ENCODE measurements at regions not wholly inside any gene's neighbourhood (a gene's known extent, or its start where the extent isn't known, plus 50 kb on each side); places are given as distances from the start of the nearest gene placed in this dataset.

DNA sequence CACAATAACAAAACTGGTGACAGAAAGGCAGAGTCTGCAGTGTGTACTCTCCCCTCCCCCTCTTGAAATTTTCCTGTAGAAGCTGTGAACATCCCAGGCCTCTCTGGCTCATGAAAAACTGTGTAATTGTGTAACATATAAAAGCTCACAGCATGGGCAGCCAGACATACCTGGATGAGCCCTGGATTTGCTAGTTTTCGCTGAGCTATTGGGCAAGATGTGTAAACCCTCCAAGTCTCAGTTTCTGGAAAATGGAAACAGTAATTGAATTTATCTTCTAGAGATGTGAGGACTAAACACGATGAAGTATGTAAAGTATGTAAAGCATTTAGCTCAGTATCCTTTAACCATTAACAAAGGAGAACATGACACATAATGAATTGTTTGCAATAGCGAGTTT, 143.2 kb upstream of the ANKH start:
- TF ChIP-seq, protein P1, sequence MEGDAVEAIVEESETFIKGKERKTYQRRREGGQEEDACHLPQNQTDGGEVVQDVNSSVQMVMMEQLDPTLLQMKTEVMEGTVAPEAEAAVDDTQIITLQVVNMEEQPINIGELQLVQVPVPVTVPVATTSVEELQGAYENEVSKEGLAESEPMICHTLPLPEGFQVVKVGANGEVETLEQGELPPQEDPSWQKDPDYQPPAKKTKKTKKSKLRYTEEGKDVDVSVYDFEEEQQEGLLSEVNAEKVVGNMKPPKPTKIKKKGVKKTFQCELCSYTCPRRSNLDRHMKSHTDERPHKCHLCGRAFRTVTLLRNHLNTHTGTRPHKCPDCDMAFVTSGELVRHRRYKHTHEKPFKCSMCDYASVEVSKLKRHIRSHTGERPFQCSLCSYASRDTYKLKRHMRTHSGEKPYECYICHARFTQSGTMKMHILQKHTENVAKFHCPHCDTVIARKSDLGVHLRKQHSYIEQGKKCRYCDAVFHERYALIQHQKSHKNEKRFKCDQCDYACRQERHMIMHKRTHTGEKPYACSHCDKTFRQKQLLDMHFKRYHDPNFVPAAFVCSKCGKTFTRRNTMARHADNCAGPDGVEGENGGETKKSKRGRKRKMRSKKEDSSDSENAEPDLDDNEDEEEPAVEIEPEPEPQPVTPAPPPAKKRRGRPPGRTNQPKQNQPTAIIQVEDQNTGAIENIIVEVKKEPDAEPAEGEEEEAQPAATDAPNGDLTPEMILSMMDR (IDR thresholded peaks at IDR 0.05; ENCODE audit: low read depth, low read length) = no peak
- DNase-seq (ENCODE audit: extremely low read depth, low read depth) = no peak

DNA sequence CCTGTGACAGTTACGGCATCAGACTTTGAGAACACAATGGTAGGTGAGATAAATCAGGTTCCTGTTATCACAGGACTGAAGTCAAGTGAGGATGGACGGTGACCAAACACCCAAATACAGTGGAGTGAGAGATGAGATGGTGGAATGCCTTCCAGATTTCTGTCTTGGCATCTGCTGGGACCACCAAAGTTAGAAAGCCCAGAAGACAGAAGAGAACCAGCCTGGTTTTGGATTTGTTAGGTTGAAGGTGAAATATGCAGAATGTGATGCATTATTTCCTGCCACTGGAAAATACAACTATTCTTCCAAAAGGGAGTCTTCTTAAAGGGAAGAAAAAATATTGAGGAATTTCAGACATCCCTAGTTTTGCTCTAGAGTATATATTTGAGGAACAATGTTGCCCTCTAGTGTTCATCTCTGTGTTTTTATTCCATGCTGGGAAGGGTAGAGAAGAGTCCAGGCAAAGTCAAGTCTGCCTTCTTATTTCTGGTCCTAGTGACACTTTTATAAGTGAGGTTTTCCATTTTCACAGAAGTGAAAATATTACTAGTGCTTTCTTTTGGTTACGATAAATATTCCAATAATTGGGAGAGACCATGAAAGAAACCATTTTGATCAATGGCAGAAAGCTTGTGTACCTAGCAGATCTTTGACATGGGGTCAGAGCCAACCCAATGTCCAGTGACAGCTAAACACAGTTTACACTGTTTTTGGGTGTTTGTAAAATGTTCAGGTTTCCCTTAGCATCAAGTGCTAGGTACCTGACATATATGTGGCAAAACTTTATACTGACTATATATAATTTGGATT, 142.3 kb upstream of the ANKH start:
- TF ChIP-seq, protein P1 (IDR thresholded peaks at IDR 0.05; ENCODE audit: low read depth, low read length) = peak; percentile 58
- peak; percentile 46 for DNase-seq (ENCODE audit: extremely low read depth, low read depth)

DNA sequence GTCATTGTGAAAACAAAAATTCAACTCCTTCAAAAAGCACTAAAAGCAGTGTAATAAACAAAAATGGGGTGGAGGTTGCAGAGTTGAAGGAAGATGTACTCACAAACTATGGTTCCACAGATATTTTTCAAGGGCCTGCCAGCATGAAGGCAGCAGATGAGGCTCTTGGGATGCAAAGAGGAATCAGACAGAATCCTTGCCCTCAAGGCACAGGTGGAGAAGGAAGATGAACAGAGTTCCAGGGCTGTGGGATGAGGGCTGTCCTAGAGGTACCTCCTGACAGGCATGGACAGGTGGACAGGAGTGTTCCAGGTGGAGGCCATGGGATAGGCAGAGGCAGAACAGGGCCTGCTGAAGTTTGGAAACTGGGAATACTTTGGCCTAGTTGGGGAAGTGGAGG, 140.5 kb upstream of the ANKH start:
- TF ChIP-seq, protein P1 (IDR thresholded peaks at IDR 0.05; ENCODE audit: low read depth, low read length) = no peak
- DNase-seq (ENCODE audit: extremely low read depth, low read depth) = no peak

DNA sequence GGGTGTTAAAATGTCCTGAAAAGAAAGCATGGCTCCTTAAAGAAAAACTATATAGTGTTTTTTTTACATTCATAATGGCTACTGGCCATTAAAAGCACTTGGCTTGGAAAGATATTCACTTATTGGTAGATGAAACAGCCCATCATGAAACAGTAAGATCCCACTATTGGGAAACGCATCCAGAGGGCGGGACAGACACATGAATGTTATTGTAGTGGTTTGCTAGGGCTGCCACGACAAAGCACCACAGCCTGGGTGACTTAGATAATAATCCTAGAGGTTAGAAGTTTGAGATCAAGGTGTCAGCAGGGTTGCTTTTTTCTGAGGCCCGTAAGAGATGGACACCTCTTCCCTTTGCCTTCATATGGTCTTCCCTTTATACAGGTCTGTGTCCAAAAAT, 139.4 kb upstream of the ANKH start:
- TF ChIP-seq, protein P1 (IDR thresholded peaks at IDR 0.05; ENCODE audit: low read depth, low read length) = no peak
- no peak for DNase-seq (ENCODE audit: extremely low read depth, low read depth)

DNA sequence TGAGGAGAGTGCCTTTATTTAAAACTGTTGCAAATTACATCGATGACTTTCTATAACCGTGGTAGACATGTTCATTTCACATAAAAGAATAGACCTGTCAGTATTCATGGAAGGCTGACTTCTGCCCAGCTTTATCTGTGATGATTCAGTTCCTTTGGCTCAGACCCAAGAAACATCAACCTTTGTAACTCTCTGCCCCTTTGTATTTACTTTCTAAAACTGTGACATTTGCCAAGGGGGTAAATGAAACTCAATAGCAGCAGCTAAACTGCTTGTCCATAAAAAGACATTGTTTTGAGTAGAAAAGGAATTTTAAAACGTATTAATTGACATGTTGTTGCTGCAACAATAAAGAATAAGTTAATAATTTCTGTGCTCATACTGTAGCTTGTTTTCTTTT, 137.8 kb upstream of the ANKH start:
- TF ChIP-seq, protein P1 (IDR thresholded peaks at IDR 0.05; ENCODE audit: low read depth, low read length) = no peak
- peak; percentile 29 for DNase-seq (ENCODE audit: extremely low read depth, low read depth)

DNA sequence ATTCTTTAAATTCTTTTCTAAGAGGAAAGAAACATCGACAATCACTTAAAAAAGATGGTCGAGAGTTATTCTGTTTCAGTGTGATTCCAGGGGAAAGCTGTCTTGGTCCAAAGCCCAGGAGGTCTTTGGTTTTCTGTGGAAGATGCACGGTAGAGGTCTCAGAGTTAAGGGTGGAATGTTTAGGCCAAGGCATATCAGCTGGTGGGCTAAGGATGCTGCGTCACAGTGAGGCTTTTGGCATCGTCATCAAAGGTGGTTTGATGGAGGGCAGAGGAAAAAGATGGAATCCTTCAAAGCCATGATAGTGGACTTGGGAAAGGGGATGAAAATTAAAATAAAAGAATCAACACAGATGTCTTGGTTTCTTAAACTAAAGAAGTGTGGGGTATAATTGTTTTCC, 137.3 kb upstream of the ANKH start:
- DNase-seq (ENCODE audit: extremely low read depth, low read depth) = no peak
- TF ChIP-seq, protein P1 (IDR thresholded peaks at IDR 0.05; ENCODE audit: low read depth, low read length) = no peak

DNA sequence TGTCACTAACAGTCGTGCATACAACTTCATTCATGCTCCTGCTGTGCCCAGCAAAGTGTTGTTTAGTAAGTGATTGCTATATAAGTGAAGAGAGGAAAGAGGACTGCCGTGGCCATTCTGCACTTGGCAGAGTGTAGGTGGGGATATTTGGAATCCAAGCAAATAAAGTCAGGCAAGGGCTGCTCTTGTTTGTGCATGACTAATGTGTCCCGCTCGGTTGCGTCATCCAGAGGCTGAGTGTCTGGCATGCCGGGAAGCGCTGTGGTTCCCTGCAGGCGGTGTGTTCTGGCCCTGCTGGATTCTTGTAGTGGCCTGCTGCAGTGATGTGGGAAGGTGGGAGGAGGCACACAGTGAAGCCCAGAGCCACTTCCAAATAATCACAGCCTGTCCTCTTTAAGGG, 136.9 kb upstream of the ANKH start:
- peak; percentile 83 for DNase-seq (ENCODE audit: extremely low read depth, low read depth)
- TF ChIP-seq, protein P1 (IDR thresholded peaks at IDR 0.05; ENCODE audit: low read depth, low read length) = no peak
